OCI-M2 (cell line): ENCODE measurements at regions not wholly inside any gene's neighbourhood (a gene's known extent, or its start where the extent isn't known, plus 50 kb on each side); places are given as distances from the start of the nearest gene placed in this dataset.

Experiments
- DNase-seq: peaks from one replicate; lab custom pipeline; 2025; ENCODE audit not compliant: unreplicated experiment; lab: John Stamatoyannopoulos, UW

DNA sequence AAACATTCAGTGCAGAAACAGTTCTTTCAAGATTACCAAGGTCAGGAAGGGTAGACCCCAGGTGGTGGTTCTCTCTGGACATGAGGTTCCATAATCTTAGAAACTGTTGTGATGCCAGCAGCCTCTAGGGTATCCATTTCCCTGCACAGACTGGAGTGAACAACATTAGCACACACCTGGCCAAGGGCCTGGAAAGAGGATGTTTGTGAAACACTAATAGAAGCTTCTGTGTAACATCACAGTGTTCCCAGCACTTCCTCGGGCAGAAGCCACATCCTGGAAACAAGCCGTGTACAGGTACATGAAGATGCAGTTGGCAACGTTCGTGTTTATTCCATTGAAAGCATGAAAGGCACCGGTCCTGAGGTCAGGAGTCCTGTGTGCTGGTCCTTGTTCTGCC, 598.2 kb upstream of the KLF4 start:
- DNase-seq = no peak

GRCh38 chr9:108086624-108087023, 597.1 kb upstream of the KLF4 start:
- no peak for DNase-seq

GRCh38 chr9:108085294-108085693, 595.7 kb upstream of the KLF4 start:
- no peak for DNase-seq

DNA sequence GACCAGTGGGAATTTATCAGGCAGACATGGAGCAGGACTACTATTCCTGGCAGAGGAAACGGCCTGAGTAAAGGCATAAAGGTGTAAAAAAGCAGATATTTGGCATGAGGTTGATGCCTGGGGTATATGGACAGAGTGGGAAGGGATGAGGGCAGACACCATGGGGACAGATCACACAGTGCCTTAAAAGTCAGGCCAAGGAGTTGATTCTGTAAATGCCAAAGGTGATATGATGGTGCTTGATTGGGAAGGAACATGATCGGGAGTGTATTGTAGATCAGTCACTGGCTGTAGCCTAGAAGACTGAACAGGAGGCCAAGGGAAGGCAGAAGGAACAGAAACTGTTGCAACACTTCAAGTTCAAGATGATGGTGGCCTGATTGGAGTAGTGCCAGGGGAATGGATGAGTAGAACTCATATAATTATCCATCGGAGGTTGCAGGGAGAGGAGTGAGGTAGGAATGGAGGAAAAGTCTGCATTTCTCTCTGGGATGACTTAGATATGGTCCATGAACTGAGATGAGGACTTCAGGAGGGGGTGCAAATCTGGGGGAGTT, 594.3 kb upstream of the KLF4 start:
- DNase-seq = no peak

DNA sequence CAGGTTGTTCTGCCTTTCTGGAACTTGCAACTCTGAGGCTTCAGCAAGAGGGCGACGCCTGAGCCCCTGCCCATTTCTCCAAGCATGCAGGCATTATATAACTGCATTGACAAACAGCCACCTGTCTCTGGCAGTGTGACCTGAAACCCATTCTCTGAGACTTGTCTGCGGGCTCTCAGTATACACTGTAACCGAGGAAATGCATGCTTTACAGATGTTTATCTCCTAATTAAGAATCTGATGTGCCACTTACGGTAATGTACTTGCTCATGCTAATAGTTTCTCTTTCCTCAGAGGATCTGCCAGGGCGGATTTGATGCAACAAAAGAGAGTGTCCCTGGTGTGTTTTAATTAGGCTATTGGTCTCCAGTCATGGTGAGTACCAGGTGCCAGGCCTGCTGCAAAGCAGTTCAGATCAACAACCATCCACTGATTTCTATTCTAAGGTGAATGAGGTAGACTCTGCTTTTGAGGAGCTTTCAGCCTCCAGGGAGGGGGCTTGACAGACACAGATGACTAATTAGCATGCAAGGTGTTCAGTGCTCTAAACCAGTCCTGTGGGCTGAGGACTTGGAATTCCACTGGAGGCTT, 593.7 kb upstream of the KLF4 start:
- DNase-seq = no peak

DNA sequence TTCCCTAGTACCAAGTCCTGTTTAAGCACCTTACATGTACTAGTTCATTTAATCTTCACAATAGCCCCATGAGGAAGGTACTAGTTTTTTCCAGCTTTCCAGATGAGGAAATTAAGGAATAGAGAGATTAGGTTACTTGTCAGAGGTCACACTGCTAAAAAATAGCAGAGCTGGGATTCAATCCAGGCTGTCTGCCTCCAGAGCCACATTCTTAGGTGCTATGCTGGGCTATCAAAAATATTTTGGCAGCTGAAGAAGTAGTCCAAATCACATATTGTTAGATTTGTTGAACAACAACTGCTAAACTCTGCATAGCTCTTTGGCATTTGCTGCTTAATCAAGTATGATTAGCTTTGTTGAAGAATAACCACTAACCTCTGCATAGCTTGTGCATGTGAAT, 591.5 kb upstream of the KLF4 start:
- no peak for DNase-seq

GRCh38 chr9:108080285-108080684, 590.7 kb upstream of the KLF4 start:
- no peak for DNase-seq

- DNase-seq = no peak
Measured at GRCh38 chr9:108078811-108079210, 589.2 kb upstream of the KLF4 start.

- DNase-seq = no peak
Measured at GRCh38 chr9:108078375-108078774, 588.8 kb upstream of the KLF4 start.

GRCh38 chr9:108077556-108077955, 588.0 kb upstream of the KLF4 start:
- DNase-seq = no peak

GRCh38 chr9:108074900-108075299, 585.3 kb upstream of the KLF4 start:
- DNase-seq = no peak

GRCh38 chr9:108073823-108074222, 584.3 kb upstream of the KLF4 start:
- no peak for DNase-seq

- no peak for DNase-seq
Measured at GRCh38 chr9:108072740-108073139, 583.2 kb upstream of the KLF4 start.

DNA sequence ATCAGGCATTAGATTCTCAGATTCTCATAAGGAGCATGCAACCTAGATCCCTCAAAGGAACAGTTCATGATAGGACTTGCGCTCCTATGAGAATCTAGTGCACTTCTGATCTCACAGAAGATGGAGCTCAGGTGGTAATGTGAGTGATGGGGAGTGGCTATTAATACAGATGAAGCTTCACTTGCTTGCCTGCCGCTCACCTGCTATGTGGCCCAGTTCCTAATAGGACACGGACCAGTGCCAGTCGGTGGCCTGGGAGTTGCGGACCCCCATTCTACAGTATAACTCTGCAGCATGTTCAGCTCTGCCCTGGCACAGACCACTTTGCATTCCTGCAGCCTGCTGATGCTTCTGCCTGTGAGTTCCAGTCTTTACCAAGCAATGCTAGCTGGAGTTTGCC, 581.3 kb upstream of the KLF4 start:
- no peak for DNase-seq

GRCh38 chr9:108069991-108070390, 580.4 kb upstream of the KLF4 start:
- no peak for DNase-seq

- no peak for DNase-seq
Measured at GRCh38 chr9:108062680-108063079, 573.1 kb upstream of the KLF4 start.

DNA sequence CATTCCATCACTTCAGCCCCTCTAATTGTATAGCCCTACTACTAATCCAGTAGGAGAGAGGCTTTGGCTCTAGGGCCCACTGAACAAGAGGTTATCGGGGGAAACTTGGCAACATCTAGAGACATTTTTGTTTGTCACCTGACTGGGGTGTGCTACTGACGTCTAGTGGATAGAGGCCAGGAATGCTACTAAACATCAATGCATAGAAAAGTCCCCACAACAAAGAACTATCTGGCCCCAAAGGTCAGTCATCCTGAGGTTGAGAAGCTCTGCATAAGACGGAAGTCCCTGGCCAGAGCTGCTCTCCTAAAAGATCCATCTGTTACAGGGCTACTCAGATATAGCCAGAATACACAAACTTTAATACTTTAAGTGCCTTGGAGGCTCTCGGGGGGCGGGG, 570.6 kb upstream of the KLF4 start:
- no peak for DNase-seq

DNA sequence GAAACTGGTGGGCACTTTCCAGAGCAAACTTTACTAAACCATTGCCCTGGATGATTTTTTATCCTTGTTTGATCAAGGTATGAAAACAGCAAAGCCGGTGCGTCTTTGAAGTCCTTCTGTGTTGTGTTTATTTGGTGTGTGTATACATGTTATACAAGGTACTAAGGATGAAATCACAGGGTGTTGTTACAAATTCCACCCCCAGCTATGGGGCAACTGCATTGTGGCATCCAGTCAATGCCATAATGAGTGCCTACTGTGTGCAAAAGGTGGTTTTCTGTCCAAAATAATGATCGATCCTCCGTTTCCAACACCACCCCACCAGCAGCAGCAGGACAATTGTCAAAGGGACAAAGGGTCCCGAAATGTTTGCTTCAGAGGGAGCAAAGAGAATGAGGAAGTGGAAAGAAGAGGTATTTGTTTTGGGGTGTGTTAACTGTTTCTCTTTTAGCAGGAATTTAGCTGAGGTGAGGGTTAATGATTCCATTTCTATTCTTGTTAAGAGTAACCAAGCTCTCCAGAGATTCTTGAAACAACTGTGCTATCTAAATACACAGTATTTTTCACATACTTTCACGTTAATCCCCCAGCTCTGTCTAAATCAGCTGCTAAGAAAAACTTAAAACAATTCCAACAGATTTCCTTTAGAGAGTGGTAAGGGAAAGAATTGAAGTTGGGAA, 568.7 kb upstream of the KLF4 start:
- no peak for DNase-seq

DNA sequence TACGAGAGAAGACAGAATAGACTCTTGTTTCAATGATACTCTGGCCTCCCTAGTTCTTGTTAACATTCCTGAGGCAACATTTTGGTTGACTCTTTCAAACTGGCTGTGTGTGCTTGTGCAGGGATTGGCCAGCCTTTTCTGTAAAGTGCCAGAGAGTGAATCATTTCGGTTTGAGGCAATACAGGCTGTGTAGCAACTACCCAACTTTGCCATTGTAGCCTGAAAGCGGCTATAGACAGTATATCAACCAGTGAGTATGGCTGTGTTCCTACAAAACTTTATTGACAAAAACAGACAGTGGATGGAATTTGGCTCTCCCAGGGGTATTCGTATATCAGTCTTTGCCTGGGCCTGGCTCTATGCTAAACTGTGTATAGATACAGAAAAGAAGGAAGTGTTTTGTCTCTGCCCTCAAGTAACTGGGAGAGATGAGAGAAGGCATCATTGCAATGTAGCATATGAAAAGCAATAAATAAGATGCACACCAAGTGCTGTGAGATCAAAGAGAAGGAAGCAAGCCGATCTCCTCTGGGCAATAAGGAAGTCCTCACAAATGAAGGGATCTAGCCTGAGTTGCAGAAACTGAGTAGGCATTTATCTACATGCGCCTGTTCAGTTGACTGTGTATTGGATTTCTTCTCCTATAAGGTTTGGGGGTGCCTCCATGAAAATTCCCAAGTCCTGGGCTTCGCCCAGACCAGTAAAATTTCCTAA, 568.0 kb upstream of the KLF4 start:
- DNase-seq = no peak

GRCh38 chr9:108056805-108057386, 567.3 kb upstream of the KLF4 start:
- DNase-seq = no peak

GRCh38 chr9:108056084-108056804, 566.7 kb upstream of the KLF4 start:
- DNase-seq = no peak
